Breast epithelium (tissue), 4 donors: ENCODE measurements at regions not wholly inside any gene's neighbourhood (a gene's known extent, or its start where the extent isn't known, plus 50 kb on each side); places are given as distances from the start of the nearest gene placed in this dataset.

Experiments
- DNase-seq, 2 donors: peaks; one replicate each; pipeline ENCODE4 v3.0.0-alpha.2; 2019; ENCODE audit warnings: low spot score in 2 of 2
- H3K27ac ChIP-seq, 2 donors: fragments of 200-600 bp; sonication (generic) in 1 of 2; one replicate each; pipeline ENCODE4 v1.5.1; 2016 to 2019; ENCODE audit warnings: mild to moderate bottlenecking in 1 of 2
- H3K27me3 ChIP-seq, 2 donors: fragments of 200-600 bp; sonication (generic) in 1 of 2; one replicate each; pipeline versions ENCODE4 v1.5.1 to v1.6.0; 2017 to 2019; ENCODE audit warnings: control low read depth in 1 of 2, mild to moderate bottlenecking in 1 of 2
- H3K36me3 ChIP-seq: fragments of 200-600 bp; one replicate; pipeline ENCODE4 v1.5.1; 2019
- H3K4me1 ChIP-seq, 2 donors: fragments of 200-600 bp; sonication (generic); one replicate each; pipeline ENCODE4 v1.5.1; 2016 to 2019; ENCODE audit warnings: control low read depth in 1 of 2
- H3K4me3 ChIP-seq, 3 donors: fragments of 200-600 bp; sonication (generic); 1 replicate in 2 of 3; 2 replicates in 1 of 3; pipeline ENCODE4 v1.5.1; 2016 to 2019; ENCODE audit warnings: mild to moderate bottlenecking in 3 of 3, moderate library complexity in 2 of 3
- H3K9me3 ChIP-seq, 2 donors: fragments of 200-600 bp; sonication (generic) in 1 of 2; one replicate each; pipeline ENCODE4 v1.5.1; 2016 to 2019; ENCODE audit warnings: control low read depth in 1 of 2
- POLR2A ChIP-seq: fragments of 450-650 bp; IDR thresholded peaks from one replicate; pipeline ENCODE4 v1.6.1; 2016; ENCODE audit warnings: antibody characterized with exemption, mild to moderate bottlenecking, moderate library complexity
- POLR2AphosphoS5 ChIP-seq, 3 donors: sonication (generic); formaldehyde crosslinking; IDR thresholded peaks; one replicate each; pipeline ENCODE4 v1.6.1; 2017; ENCODE audit warnings: antibody characterized with exemption in 3 of 3
- intact Hi-C: fragments of 100-400 bp; cut with DNase I; formaldehyde crosslinking; loops from one replicate; pipeline ENCODE4 v1.15.1; 2023; ENCODE audit warnings: low total_unique reads
- TF ChIP-seq, protein P1 (sequence below), 3 donors: fragments of 450-650 bp; IDR thresholded peaks; one replicate each; pipeline ENCODE4 v1.5.1; 2016 to 2017; ENCODE audit warnings: antibody characterized with exemption in 3 of 3, mild to moderate bottlenecking in 3 of 3, moderate library complexity in 3 of 3

DNA sequence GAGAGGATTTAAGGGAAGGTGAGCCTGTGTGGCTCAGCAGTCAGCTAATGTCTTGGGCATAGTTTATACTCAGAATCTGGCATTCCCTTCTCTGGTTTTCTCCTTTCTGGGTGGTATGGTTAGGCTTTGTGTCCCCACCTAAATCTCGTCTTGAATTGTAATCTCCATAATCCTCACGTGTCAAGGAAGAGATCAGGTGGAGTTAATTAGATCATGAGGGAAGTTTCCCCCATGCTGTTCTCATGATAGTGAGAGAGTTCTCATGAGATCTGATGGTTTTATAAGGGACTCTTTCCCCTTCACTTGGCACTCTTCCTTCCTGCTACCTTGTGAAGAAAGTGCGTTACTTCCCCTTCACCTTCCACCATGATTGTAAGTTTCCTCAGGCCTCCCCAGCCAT, 169.8 kb upstream of the PELI2 start:
- H3K36me3 ChIP-seq = no peaks in the 10 kb centered on the region
- no peaks in the 10 kb centered on the region for H3K9me3 ChIP-seq
- no peak overlapping the region for H3K4me3 ChIP-seq
- no peak for TF ChIP-seq POLR2A
- TF ChIP-seq, protein P1, sequence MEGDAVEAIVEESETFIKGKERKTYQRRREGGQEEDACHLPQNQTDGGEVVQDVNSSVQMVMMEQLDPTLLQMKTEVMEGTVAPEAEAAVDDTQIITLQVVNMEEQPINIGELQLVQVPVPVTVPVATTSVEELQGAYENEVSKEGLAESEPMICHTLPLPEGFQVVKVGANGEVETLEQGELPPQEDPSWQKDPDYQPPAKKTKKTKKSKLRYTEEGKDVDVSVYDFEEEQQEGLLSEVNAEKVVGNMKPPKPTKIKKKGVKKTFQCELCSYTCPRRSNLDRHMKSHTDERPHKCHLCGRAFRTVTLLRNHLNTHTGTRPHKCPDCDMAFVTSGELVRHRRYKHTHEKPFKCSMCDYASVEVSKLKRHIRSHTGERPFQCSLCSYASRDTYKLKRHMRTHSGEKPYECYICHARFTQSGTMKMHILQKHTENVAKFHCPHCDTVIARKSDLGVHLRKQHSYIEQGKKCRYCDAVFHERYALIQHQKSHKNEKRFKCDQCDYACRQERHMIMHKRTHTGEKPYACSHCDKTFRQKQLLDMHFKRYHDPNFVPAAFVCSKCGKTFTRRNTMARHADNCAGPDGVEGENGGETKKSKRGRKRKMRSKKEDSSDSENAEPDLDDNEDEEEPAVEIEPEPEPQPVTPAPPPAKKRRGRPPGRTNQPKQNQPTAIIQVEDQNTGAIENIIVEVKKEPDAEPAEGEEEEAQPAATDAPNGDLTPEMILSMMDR (IDR thresholded peaks at IDR 0.05) = no peak
- no peak for TF ChIP-seq POLR2AphosphoS5 (IDR thresholded peaks at IDR 0.05)
- H3K4me1 ChIP-seq = no peaks in the 10 kb centered on the region
- intact Hi-C loops = no loop called here
- DNase-seq = no peak
- no peak overlapping the region for H3K27ac ChIP-seq
- no peaks in the 10 kb centered on the region for H3K27me3 ChIP-seq

DNA sequence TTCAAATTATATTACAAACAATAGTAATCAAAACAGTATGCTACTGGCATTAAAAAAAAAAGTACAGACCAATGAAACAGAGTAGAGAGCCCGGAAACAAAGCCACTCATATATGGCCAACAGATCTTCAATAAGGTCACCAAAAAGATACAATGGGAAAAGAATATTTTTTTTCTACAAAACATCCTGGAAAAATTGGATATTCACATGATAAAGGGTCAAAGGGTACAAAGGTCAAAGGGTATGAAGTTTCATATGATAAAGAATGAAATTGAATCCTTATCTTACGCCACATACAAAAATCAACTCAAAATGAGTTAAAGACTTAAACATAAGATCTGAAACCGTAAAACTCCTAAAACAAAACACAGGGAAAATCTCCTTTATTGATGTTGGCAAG, 168.5 kb upstream of the PELI2 start:
- Histone ChIP-seq H3K4me3 (no peak overlapping the region), H3K27ac (no peak overlapping the region), H3K4me1 (no peaks in the 10 kb centered on the region), H3K36me3 (no peaks in the 10 kb centered on the region), H3K9me3 (no peaks in the 10 kb centered on the region), H3K27me3 (no peaks in the 10 kb centered on the region)
- DNase-seq = no peak
- no peak for TF ChIP-seq POLR2AphosphoS5 (IDR thresholded peaks at IDR 0.05)
- intact Hi-C loops = no loop called here

DNA sequence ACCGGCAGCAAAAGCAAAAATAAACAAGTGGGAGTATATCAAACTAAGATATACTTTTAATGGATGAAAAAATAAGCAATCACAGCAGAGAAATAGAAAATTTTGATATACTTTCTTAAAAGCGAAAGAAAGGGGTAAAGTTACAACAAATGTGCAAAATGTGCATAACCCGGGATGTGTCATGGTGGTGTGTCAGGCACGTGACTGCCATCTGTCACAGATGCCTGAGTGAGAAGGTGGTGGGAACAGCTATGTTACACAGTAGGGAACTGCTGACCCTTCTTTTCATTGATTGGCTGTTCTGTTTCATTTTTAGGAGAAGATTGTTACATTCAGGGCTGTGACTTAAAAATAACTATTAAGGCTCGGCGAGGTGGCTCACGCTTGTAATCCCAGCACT, 168.1 kb upstream of the PELI2 start:
- intact Hi-C loops = no loop called here
- no peak for DNase-seq
- TF ChIP-seq, protein P1 (IDR thresholded peaks at IDR 0.05) = no peak
- TF ChIP-seq POLR2A = no peak
- TF ChIP-seq POLR2AphosphoS5 (IDR thresholded peaks at IDR 0.05) = no peak
- Histone ChIP-seq H3K27me3 (no peaks in the 10 kb centered on the region), H3K4me1 (no peaks in the 10 kb centered on the region), H3K9me3 (no peaks in the 10 kb centered on the region), H3K36me3 (no peaks in the 10 kb centered on the region), H3K4me3 (no peak overlapping the region), H3K27ac (no peak overlapping the region)

DNA sequence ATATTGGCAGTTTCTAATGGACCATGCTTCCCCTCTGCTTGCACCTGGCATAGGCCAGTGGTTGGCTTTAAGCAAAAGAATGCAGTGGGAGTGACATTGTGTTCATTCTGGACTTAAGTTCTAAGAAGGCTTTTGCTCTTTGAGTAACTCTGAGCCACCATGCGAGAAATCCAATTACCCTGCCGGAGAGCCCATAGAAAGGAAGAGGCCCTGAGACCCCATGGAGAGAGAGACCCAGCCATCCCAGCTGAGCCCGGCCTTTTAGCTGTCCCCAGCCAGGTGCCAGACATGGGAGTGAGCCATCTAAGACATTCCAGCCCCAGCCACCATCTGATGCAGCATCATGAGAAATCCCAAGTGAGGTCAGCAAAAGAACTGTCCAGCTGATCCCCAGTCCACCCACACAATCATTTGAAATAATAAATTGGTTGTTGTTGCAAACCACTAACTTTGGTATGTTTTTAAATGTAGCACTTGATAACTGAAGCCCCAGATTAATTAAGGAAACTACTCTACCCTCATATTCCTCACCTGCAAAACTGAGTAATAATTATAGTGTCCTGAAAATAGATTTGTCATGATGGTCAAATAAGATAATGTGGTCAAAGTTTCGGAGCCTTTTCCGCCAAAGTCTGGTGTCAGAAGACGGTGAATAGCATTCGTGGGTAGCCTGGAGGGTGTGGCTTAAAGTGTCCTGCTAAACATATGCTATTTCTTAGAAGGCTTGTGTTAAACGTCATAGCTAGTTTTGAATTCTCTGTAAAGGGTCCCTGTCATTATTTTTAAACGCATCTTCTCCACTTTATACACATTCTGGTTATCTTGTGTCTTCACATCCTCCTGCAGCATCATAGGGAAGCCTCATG, 166.6 kb upstream of the PELI2 start:
- Histone ChIP-seq H3K9me3 (no peaks in the 10 kb centered on the region), H3K27me3 (no peaks in the 10 kb centered on the region), H3K36me3 (no peaks in the 10 kb centered on the region), H3K4me3 (no peak overlapping the region), H3K27ac (no peak overlapping the region), H3K4me1 (no peaks in the 10 kb centered on the region)
- TF ChIP-seq, protein P1 (IDR thresholded peaks at IDR 0.05) = no peak
- TF ChIP-seq POLR2A (no peak), POLR2AphosphoS5 (IDR thresholded peaks at IDR 0.05) (no peak)
- DNase-seq = no peak
- intact Hi-C loops = no loop called here

DNA sequence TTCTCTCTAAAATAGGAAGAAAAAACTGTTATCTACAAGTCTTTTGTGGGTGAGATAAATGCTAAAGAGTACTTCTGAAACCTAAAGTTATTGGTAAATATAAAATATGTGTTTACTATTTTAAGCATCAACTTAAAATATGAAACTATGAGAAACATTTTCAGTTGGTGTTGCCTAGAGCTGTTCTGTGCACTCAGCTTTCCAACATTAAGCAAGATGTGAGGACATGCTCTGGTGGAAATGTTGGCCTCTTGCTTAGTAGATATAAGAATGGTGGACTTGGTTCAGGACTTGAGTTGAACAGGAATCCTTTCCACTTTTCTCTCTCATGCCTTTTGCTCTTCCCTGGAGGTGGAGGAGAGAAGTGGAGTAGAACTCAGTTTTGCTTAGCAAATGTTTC, 164.1 kb upstream of the PELI2 start:
- no peaks in the 10 kb centered on the region for H3K36me3 ChIP-seq
- H3K27me3 ChIP-seq = no peaks in the 10 kb centered on the region
- intact Hi-C loops = no loop called here
- H3K9me3 ChIP-seq = no peaks in the 10 kb centered on the region
- DNase-seq = no peak
- H3K4me3 ChIP-seq = no peak overlapping the region
- H3K27ac ChIP-seq = no peak overlapping the region
- TF ChIP-seq POLR2AphosphoS5 (IDR thresholded peaks at IDR 0.05) (no peak), POLR2A (no peak)
- TF ChIP-seq, protein P1 (IDR thresholded peaks at IDR 0.05) = no peak
- no peaks in the 10 kb centered on the region for H3K4me1 ChIP-seq
